ENCODE measurements at regions not wholly inside any gene's neighbourhood (a gene's known extent, or its start where the extent isn't known, plus 50 kb on each side); places are given as distances from the start of the nearest gene placed in this dataset.

DNA sequence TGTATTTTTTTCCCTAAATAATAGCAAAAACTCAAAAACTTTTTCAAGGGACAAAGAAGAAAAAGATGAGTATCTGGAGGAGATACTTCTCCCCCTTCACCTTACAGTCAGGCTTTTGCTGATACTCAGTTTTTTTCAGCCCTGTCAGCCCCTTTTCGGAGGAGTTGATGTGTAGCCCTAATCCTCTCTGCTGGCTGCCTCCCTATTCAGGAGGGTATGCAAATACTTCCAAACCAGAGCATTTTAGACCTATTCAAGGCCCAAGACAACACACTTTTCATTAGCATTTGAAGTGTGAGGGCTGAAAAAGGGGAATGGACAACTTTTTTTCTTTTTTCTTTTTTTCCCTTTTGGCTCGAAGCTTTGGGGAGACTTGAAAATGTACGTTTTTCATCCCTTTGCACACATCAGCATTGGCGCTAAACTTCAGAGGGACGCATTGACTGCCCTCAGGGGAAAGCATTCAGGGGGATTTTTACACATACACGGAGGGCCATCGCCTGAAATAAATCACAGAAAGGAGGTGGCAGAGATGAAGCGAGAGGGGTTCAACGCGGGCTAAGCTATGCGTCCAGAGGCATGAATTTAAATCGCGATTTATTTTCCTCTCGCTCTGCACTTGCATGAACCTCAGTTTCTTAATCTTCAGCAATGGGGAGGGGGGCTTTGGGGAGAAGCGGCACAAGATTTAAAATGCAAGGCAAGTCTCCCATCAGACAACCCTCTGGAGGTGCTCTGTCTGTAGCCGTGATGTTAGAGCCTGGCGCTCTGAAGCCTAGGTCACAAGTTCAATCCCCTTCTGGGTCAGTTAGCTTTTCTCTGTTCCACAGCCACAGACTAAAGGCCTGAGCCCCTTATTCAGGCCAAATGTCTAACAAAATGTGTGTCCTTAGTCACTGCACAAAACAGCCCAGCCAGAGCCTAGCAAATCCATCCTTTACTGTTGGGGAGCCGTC, 86.3 kb downstream of the ASCL1 start:
- ChIA-PET POLR2A (no interaction called here), RAD21 (ENCODE audit: low non-redundant PET in 1 of 2, low total read pairs in 2 of 2, uncharacterized antibody in 2 of 2, unreplicated experiment in 2 of 2) (no interaction called here), CTCF (no interaction called here)
- no peaks in the 10 kb centered on the region for H3K9me2 ChIP-seq (ENCODE audit: insufficient read depth)
- no peak overlapping the region for H3K4me2 ChIP-seq (ENCODE audit: low read length)
- no TSS peak for BruUV-seq (replicated peaks)
- no peaks in the 10 kb centered on the region for H3K9me3 ChIP-seq (ENCODE audit: control insufficient read depth in 1 of 2, insufficient read depth in 1 of 2, low read depth in 1 of 2, low read length in 2 of 2)
- DNase-seq (ENCODE audit: low read depth, low spot score), result no peak
- no peak overlapping the region for H3K4me3 ChIP-seq (replicated peaks in 1 of 2; ENCODE audit: low read depth in 1 of 2, low read length in 2 of 2)
- intact Hi-C loops (cut with micrococcal nuclease), result no loop called here
- ATAC-seq, result no peak
- H3K9ac ChIP-seq (ENCODE audit: low read length), result no peak overlapping the region
- no peak for TF ChIP-seq SP1 (IDR thresholded peaks at IDR 0.05; ENCODE audit: low read depth)
- no peaks in the 10 kb centered on the region for H3K79me2 ChIP-seq (ENCODE audit: insufficient read depth, low read length)
- no peak overlapping the region for H3K27ac ChIP-seq (ENCODE audit: low read depth, low read length)
- H3K4me1 ChIP-seq (ENCODE audit: control insufficient read depth in 1 of 2, insufficient read depth in 2 of 2, low read length in 2 of 2), result no peaks in the 10 kb centered on the region
- no peaks in the 10 kb centered on the region for H4K20me1 ChIP-seq (ENCODE audit: insufficient read depth)
- H3K27me3 ChIP-seq (ENCODE audit: insufficient read depth, low read length), result peaks cover 10% of the 10 kb centered on the region
- H2AFZ ChIP-seq (ENCODE audit: low read depth, low read length, poor library complexity, severe bottlenecking), result no peak overlapping the region
- no peaks in the 10 kb centered on the region; a peak in 1 of 4 replicates for H3K36me3 ChIP-seq (ENCODE audit: control insufficient read depth in 1 of 2, insufficient read depth in 2 of 2, low read length in 2 of 2)

DNA sequence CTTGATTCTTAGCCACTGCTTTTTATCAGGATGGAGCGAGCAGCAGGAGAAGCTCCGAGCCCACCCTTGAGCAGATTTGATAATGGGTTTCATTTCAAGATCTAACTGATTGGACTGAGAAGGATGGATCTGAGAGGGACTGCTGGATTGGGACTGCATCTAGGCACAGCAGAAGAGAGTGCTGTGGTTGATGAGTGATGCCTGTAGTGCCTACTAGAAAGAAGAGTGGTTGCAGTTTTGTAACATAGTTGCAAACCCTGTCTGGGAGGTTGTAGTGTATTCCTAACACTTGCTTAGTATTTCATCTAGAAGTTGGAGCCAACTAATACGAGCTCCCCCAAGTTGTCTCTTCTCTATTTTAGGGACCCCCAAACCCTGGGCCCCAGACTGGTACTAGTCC, 88.7 kb downstream of the ASCL1 start:
- no peak overlapping the region for H3K4me3 ChIP-seq (replicated peaks in 1 of 2; ENCODE audit: low read depth in 1 of 2, low read length in 2 of 2)
- H3K27me3 ChIP-seq (ENCODE audit: insufficient read depth, low read length), result peaks cover 10% of the 10 kb centered on the region
- DNase-seq (ENCODE audit: low read depth, low spot score) (no peak), ATAC-seq (no peak)
- H3K4me1 ChIP-seq (ENCODE audit: control insufficient read depth in 1 of 2, insufficient read depth in 2 of 2, low read length in 2 of 2), result no peaks in the 10 kb centered on the region
- H3K27ac ChIP-seq (ENCODE audit: low read depth, low read length), result no peak overlapping the region
- no peaks in the 10 kb centered on the region; a peak in 1 of 4 replicates for H3K36me3 ChIP-seq (ENCODE audit: control insufficient read depth in 1 of 2, insufficient read depth in 2 of 2, low read length in 2 of 2)
- intact Hi-C loops (cut with micrococcal nuclease), result no loop called here
- ChIA-PET POLR2A (no interaction called here), RAD21 (ENCODE audit: low non-redundant PET in 1 of 2, low total read pairs in 2 of 2, uncharacterized antibody in 2 of 2, unreplicated experiment in 2 of 2) (no interaction called here), CTCF (no interaction called here)
- no peaks in the 10 kb centered on the region for H3K9me3 ChIP-seq (ENCODE audit: control insufficient read depth in 1 of 2, insufficient read depth in 1 of 2, low read depth in 1 of 2, low read length in 2 of 2)
- no peaks in the 10 kb centered on the region for H4K20me1 ChIP-seq (ENCODE audit: insufficient read depth)
- no peak overlapping the region for H2AFZ ChIP-seq (ENCODE audit: low read depth, low read length, poor library complexity, severe bottlenecking)
- H3K4me2 ChIP-seq (ENCODE audit: low read length), result no peak overlapping the region
- no peaks in the 10 kb centered on the region for H3K79me2 ChIP-seq (ENCODE audit: insufficient read depth, low read length)
- no peaks in the 10 kb centered on the region for H3K9me2 ChIP-seq (ENCODE audit: insufficient read depth)
- no TSS peak for BruUV-seq (replicated peaks)
- H3K9ac ChIP-seq (ENCODE audit: low read length), result no peak overlapping the region
- TF ChIP-seq ZNF274 (IDR thresholded peaks at IDR 0.05; ENCODE audit: low read depth, low read length) (no peak), POLR2A (IDR thresholded peaks at IDR 0.05; ENCODE audit: borderline replicate concordance, extremely low read depth, insufficient read depth, insufficient read length) (no peak), SP1 (IDR thresholded peaks at IDR 0.05; ENCODE audit: low read depth) (no peak), SIN3A (IDR thresholded peaks at IDR 0.05; ENCODE audit: low read depth) (no peak), CEBPB (IDR thresholded peaks at IDR 0.05; ENCODE audit: low read depth) (no peak), CBX3 (IDR thresholded peaks at IDR 0.05; ENCODE audit: low read depth) (no peak), TCF7L2 (IDR thresholded peaks at IDR 0.05; ENCODE audit: borderline replicate concordance, extremely low read depth, insufficient read depth, insufficient read length) (no peak), YY1 (IDR thresholded peaks at IDR 0.05; ENCODE audit: extremely low read depth, insufficient replicate concordance, low read depth, low read length) (no peak), POLR2AphosphoS5 (IDR thresholded peaks at IDR 0.05; ENCODE audit: low read depth, low read length) (no peak), ELF1 (IDR thresholded peaks at IDR 0.05; ENCODE audit: borderline replicate concordance, low read depth) (no peak), EZH2phosphoT487 (IDR thresholded peaks at IDR 0.05; ENCODE audit: borderline replicate concordance) (no peak)
- TF ChIP-seq, protein P1, sequence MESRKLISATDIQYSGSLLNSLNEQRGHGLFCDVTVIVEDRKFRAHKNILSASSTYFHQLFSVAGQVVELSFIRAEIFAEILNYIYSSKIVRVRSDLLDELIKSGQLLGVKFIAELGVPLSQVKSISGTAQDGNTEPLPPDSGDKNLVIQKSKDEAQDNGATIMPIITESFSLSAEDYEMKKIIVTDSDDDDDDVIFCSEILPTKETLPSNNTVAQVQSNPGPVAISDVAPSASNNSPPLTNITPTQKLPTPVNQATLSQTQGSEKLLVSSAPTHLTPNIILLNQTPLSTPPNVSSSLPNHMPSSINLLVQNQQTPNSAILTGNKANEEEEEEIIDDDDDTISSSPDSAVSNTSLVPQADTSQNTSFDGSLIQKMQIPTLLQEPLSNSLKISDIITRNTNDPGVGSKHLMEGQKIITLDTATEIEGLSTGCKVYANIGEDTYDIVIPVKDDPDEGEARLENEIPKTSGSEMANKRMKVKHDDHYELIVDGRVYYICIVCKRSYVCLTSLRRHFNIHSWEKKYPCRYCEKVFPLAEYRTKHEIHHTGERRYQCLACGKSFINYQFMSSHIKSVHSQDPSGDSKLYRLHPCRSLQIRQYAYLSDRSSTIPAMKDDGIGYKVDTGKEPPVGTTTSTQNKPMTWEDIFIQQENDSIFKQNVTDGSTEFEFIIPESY (IDR thresholded peaks at IDR 0.05; ENCODE audit: extremely low read depth, insufficient replicate concordance, low read length), result no peak
- TF ChIP-seq, protein P2, sequence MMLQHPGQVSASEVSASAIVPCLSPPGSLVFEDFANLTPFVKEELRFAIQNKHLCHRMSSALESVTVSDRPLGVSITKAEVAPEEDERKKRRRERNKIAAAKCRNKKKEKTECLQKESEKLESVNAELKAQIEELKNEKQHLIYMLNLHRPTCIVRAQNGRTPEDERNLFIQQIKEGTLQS (IDR thresholded peaks at IDR 0.05), result no peak
- TF ChIP-seq, protein P3, sequence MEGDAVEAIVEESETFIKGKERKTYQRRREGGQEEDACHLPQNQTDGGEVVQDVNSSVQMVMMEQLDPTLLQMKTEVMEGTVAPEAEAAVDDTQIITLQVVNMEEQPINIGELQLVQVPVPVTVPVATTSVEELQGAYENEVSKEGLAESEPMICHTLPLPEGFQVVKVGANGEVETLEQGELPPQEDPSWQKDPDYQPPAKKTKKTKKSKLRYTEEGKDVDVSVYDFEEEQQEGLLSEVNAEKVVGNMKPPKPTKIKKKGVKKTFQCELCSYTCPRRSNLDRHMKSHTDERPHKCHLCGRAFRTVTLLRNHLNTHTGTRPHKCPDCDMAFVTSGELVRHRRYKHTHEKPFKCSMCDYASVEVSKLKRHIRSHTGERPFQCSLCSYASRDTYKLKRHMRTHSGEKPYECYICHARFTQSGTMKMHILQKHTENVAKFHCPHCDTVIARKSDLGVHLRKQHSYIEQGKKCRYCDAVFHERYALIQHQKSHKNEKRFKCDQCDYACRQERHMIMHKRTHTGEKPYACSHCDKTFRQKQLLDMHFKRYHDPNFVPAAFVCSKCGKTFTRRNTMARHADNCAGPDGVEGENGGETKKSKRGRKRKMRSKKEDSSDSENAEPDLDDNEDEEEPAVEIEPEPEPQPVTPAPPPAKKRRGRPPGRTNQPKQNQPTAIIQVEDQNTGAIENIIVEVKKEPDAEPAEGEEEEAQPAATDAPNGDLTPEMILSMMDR (IDR thresholded peaks at IDR 0.05 in 2 of 3, conservative IDR thresholded peaks at IDR 0.05 in 1 of 3; ENCODE audit: borderline replicate concordance in 1 of 3, insufficient read depth in 1 of 3, low read depth in 2 of 3, low read length in 2 of 3), result no peak
- TF ChIP-seq, protein P4, sequence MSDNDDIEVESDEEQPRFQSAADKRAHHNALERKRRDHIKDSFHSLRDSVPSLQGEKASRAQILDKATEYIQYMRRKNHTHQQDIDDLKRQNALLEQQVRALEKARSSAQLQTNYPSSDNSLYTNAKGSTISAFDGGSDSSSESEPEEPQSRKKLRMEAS (IDR thresholded peaks at IDR 0.05), result no peak

All from HCT116 (cell line).